ENCODE measurements at regions not wholly inside any gene's neighbourhood (a gene's known extent, or its start where the extent isn't known, plus 50 kb on each side); places are given as distances from the start of the nearest gene placed in this dataset.

DNA sequence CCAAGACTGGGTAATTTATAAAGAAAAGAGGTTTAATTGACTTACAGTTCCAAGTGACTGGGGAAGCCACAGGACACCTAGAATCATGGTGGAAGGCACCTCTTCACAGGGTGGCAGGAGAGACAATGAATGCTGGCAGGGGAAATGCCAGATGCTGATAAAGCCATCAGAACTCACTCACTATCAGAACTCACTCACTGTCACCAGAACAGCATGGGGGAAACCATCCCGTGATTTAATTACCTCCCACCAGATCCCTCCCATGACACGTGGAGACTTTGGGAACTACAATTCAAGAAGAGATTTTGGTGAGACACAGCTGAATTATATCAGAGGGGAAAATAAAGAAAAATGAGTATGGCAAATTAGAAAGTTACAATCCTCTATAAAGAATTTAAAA, 310.9 kb downstream of the BCHE start (continued):
- TF ChIP-seq AHR (CRISPR knock-in tag; IDR thresholded peaks at IDR 0.05) (no peak), FLYWCH1 (CRISPR knock-in tag; IDR thresholded peaks at IDR 0.05) (no peak), THYN1 (CRISPR knock-in tag; IDR thresholded peaks at IDR 0.05; ENCODE audit: borderline replicate concordance, low read depth) (no peak), ZNF740 (CRISPR knock-in tag; IDR thresholded peaks at IDR 0.05) (no peak), FOXJ3 (CRISPR knock-in tag; IDR thresholded peaks at IDR 0.05; ENCODE audit: borderline replicate concordance) (no peak), ZBTB39 (CRISPR knock-in tag; IDR thresholded peaks at IDR 0.05) (no peak), HNRNPUL1 (IDR thresholded peaks at IDR 0.05; ENCODE audit: low read depth, low read length) (no peak), HNF4G (IDR thresholded peaks at IDR 0.05; ENCODE audit: borderline replicate concordance, low read depth, low read length) (no peak), HNF4G (CRISPR knock-in tag; IDR thresholded peaks at IDR 0.05; ENCODE audit: borderline replicate concordance, low read depth) (no peak), HNRNPLL (IDR thresholded peaks at IDR 0.05; ENCODE audit: low read depth, low read length, poor library complexity, severe bottlenecking) (no peak), ZNF512B (CRISPR knock-in tag; IDR thresholded peaks at IDR 0.05; ENCODE audit: borderline replicate concordance) (no peak), SCMH1 (CRISPR knock-in tag; IDR thresholded peaks at IDR 0.05; ENCODE audit: borderline replicate concordance) (no peak), MIER3 (CRISPR knock-in tag; IDR thresholded peaks at IDR 0.05; ENCODE audit: borderline replicate concordance) (no peak)
- TF ChIP-seq, protein P1, sequence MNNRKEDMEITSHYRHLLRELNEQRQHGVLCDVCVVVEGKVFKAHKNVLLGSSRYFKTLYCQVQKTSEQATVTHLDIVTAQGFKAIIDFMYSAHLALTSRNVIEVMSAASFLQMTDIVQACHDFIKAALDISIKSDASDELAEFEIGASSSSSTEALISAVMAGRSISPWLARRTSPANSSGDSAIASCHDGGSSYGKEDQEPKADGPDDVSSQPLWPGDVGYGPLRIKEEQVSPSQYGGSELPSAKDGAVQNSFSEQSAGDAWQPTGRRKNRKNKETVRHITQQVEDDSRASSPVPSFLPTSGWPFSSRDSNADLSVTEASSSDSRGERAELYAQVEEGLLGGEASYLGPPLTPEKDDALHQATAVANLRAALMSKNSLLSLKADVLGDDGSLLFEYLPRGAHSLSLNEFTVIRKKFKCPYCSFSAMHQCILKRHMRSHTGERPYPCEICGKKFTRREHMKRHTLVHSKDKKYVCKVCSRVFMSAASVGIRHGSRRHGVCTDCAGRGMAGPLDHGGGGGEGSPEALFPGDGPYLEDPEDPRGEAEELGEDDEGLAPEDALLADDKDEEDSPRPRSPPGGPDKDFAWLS (CRISPR knock-in tag; IDR thresholded peaks at IDR 0.05; ENCODE audit: borderline replicate concordance), result no peak
- TF ChIP-seq, protein P2, sequence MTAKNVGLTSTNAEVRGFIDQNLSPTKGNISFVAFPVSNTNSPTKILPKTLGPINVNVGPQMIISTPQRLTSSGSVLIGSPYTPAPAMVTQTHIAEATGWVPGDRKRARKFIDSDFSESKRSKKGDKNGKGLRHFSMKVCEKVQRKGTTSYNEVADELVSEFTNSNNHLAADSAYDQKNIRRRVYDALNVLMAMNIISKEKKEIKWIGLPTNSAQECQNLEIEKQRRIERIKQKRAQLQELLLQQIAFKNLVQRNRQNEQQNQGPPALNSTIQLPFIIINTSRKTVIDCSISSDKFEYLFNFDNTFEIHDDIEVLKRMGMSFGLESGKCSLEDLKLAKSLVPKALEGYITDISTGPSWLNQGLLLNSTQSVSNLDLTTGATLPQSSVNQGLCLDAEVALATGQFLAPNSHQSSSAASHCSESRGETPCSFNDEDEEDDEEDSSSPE (CRISPR knock-in tag; IDR thresholded peaks at IDR 0.05), result no peak
